ENCODE measurements at regions not wholly inside any gene's neighbourhood (a gene's known extent, or its start where the extent isn't known, plus 50 kb on each side); places are given as distances from the start of the nearest gene placed in this dataset.

DNA sequence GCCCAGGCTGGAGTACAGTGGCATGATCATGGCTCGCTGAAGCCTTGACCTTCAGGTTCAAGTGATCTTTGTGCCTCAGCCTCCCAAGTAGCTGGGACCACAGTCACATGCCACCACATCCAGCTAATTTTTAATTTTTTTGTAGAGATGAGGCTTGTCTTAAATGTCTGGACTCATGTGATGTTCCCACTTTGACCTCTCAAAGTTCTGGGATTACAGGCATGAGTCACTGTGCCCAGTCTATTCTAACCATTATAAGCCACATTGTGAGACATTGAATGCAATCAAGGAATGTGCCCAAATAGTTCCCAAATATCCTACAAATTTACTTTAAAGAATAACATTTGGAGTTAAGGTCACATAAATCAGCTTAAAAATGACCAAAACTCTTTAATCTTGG lies 130.7 kb upstream of the ARID2 start:
- H3K27me3 ChIP-seq (replicated peaks; ENCODE audit: insufficient read depth, low read length) = no peaks in the 10 kb centered on the region
- no peaks in the 10 kb centered on the region for H3K9me3 ChIP-seq (replicated peaks; ENCODE audit: insufficient read depth, low read length)
- H3K4me1 ChIP-seq (ENCODE audit: low read length) = no peaks in the 10 kb centered on the region
- no peak overlapping the region for H3K4me3 ChIP-seq (ENCODE audit: low read length)
- no peak for TF ChIP-seq CTCF (IDR thresholded peaks at IDR 0.05; ENCODE audit: low read length)
- no peak for TF ChIP-seq EZH2phosphoT487 (IDR thresholded peaks at IDR 0.05; ENCODE audit: low read length)
- TF ChIP-seq EZH2 (optimal IDR thresholded peaks at IDR 0.05; ENCODE audit: low read depth, low read length) = no peak
- DNase-seq = no peak
- no peak overlapping the region for H2AFZ ChIP-seq (ENCODE audit: low read length)
- H3K9me2 ChIP-seq (replicated peaks; ENCODE audit: insufficient read depth, low read length) = no peaks in the 10 kb centered on the region
- H4K20me1 ChIP-seq (ENCODE audit: insufficient read depth, low read length) = no peaks in the 10 kb centered on the region
- H3K79me2 ChIP-seq (ENCODE audit: low read length) = no peaks in the 10 kb centered on the region
- no peak overlapping the region for H3K27ac ChIP-seq (ENCODE audit: low read length)
- H3K4me2 ChIP-seq (ENCODE audit: low read depth, low read length) = no peak overlapping the region
- H3F3A ChIP-seq (ENCODE audit: insufficient read depth, low read length) = no peaks in the 10 kb centered on the region
- H3K9ac ChIP-seq (ENCODE audit: low read length) = no peak overlapping the region
- no peaks in the 10 kb centered on the region for H3K36me3 ChIP-seq (replicated peaks; ENCODE audit: insufficient read depth, low read length)

GRCh38 chr12:45599196-45599595 lies 130.3 kb upstream of the ARID2 start:
- no peak overlapping the region for H3K9ac ChIP-seq (ENCODE audit: low read length)
- H3K36me3 ChIP-seq (replicated peaks; ENCODE audit: insufficient read depth, low read length) = no peaks in the 10 kb centered on the region
- H3F3A ChIP-seq (ENCODE audit: insufficient read depth, low read length) = no peaks in the 10 kb centered on the region
- no peaks in the 10 kb centered on the region for H3K79me2 ChIP-seq (ENCODE audit: low read length)
- H3K4me1 ChIP-seq (ENCODE audit: low read length) = no peaks in the 10 kb centered on the region
- H3K9me2 ChIP-seq (replicated peaks; ENCODE audit: insufficient read depth, low read length) = no peaks in the 10 kb centered on the region
- no peak for TF ChIP-seq EZH2phosphoT487 (IDR thresholded peaks at IDR 0.05; ENCODE audit: low read length)
- no peak for TF ChIP-seq EZH2 (optimal IDR thresholded peaks at IDR 0.05; ENCODE audit: low read depth, low read length)
- TF ChIP-seq CTCF (IDR thresholded peaks at IDR 0.05; ENCODE audit: low read length) = no peak
- H3K9me3 ChIP-seq (replicated peaks; ENCODE audit: insufficient read depth, low read length) = no peaks in the 10 kb centered on the region
- H3K4me3 ChIP-seq (ENCODE audit: low read length) = no peak overlapping the region
- no peaks in the 10 kb centered on the region for H3K27me3 ChIP-seq (replicated peaks; ENCODE audit: insufficient read depth, low read length)
- no peak overlapping the region for H2AFZ ChIP-seq (ENCODE audit: low read length)
- no peaks in the 10 kb centered on the region for H4K20me1 ChIP-seq (ENCODE audit: insufficient read depth, low read length)
- DNase-seq = no peak
- no peak overlapping the region for H3K27ac ChIP-seq (ENCODE audit: low read length)
- H3K4me2 ChIP-seq (ENCODE audit: low read depth, low read length) = no peak overlapping the region

- no peak overlapping the region for H3K9ac ChIP-seq (ENCODE audit: low read length)
- no peaks in the 10 kb centered on the region for H3K9me2 ChIP-seq (replicated peaks; ENCODE audit: insufficient read depth, low read length)
- H3K27me3 ChIP-seq (replicated peaks; ENCODE audit: insufficient read depth, low read length) = no peaks in the 10 kb centered on the region
- TF ChIP-seq EZH2 (optimal IDR thresholded peaks at IDR 0.05; ENCODE audit: low read depth, low read length) = no peak
- no peak for TF ChIP-seq EZH2phosphoT487 (IDR thresholded peaks at IDR 0.05; ENCODE audit: low read length)
- TF ChIP-seq CTCF (IDR thresholded peaks at IDR 0.05; ENCODE audit: low read length) = no peak
- H3K4me2 ChIP-seq (ENCODE audit: low read depth, low read length) = no peak overlapping the region
- no peak for DNase-seq
- H2AFZ ChIP-seq (ENCODE audit: low read length) = no peak overlapping the region
- no peaks in the 10 kb centered on the region for H3K79me2 ChIP-seq (ENCODE audit: low read length)
- H3K9me3 ChIP-seq (replicated peaks; ENCODE audit: insufficient read depth, low read length) = no peaks in the 10 kb centered on the region
- H3F3A ChIP-seq (ENCODE audit: insufficient read depth, low read length) = no peaks in the 10 kb centered on the region
- H4K20me1 ChIP-seq (ENCODE audit: insufficient read depth, low read length) = no peaks in the 10 kb centered on the region
- H3K36me3 ChIP-seq (replicated peaks; ENCODE audit: insufficient read depth, low read length) = no peaks in the 10 kb centered on the region
- H3K27ac ChIP-seq (ENCODE audit: low read length) = no peak overlapping the region
- no peak overlapping the region for H3K4me3 ChIP-seq (ENCODE audit: low read length)
- H3K4me1 ChIP-seq (ENCODE audit: low read length) = no peaks in the 10 kb centered on the region
Measured at GRCh38 chr12:45601390-45601789, 128.1 kb upstream of the ARID2 start.

Data from MM.1S (cell line).